GM23248 (cell line): ENCODE measurements at regions not wholly inside any gene's neighbourhood (a gene's known extent, or its start where the extent isn't known, plus 50 kb on each side); places are given as distances from the start of the nearest gene placed in this dataset.

Experiments used
- DNase-seq: peaks from one replicate; pipeline ENCODE4 v3.0.0-alpha.2; 2015
- H2AFZ ChIP-seq: fragments of 200-600 bp; sonication (generic); 2 replicates; pipeline ENCODE4 v1.6.1; 2016; ENCODE audit warnings: antibody characterized with exemption
- H3F3A ChIP-seq: fragments of 200-600 bp; sonication (generic); 2 replicates; pipeline ENCODE4 v1.6.1; 2016; ENCODE audit warnings: mild to moderate bottlenecking, antibody characterized with exemption, mixed run types; ENCODE audit not compliant: insufficient read depth
- H3K27ac ChIP-seq: fragments of 200-600 bp; sonication (generic); 2 replicates; pipeline ENCODE4 v1.5.1; 2016; ENCODE audit warnings: mild to moderate bottlenecking
- H3K27me3 ChIP-seq: fragments of 200-600 bp; sonication (generic); replicated peaks from 2 replicates; pipeline ENCODE4 v1.6.1; 2016; ENCODE audit warnings: mild to moderate bottlenecking; ENCODE audit not compliant: insufficient read depth
- H3K36me3 ChIP-seq: fragments of 200-600 bp; sonication (generic); 2 replicates; pipeline ENCODE4 v1.6.1; 2016; ENCODE audit warnings: low read depth, mild to moderate bottlenecking
- H3K4me1 ChIP-seq: fragments of 200-600 bp; sonication (generic); 2 replicates; pipeline ENCODE4 v1.6.1; 2016; ENCODE audit warnings: mild to moderate bottlenecking; ENCODE audit not compliant: insufficient read depth
- H3K4me2 ChIP-seq: fragments of 200-600 bp; sonication (generic); one replicate; pipeline ENCODE4 v1.6.1; 2016; ENCODE audit warnings: mild to moderate bottlenecking; ENCODE audit not compliant: unreplicated experiment
- H3K4me3 ChIP-seq: fragments of 200-600 bp; sonication (generic); 2 replicates; pipeline ENCODE4 v1.5.1; 2016; ENCODE audit warnings: mild to moderate bottlenecking
- H3K79me2 ChIP-seq: fragments of 200-600 bp; sonication (generic); 2 replicates; pipeline ENCODE4 v1.6.1; 2016; ENCODE audit warnings: mild to moderate bottlenecking; ENCODE audit not compliant: insufficient read depth
- H3K9ac ChIP-seq: fragments of 200-600 bp; sonication (generic); 2 replicates; pipeline ENCODE4 v1.6.1; 2016; ENCODE audit warnings: mild to moderate bottlenecking
- H3K9me2 ChIP-seq: fragments of 200-600 bp; sonication (generic); 2 replicates; pipeline ENCODE4 v1.6.1; 2016; ENCODE audit warnings: mixed run types, mild to moderate bottlenecking, moderate library complexity; ENCODE audit not compliant: insufficient read depth
- H3K9me3 ChIP-seq: fragments of 200-600 bp; sonication (generic); one replicate; pipeline ENCODE4 v1.6.1; 2017; ENCODE audit warnings: low read depth
- H4K20me1 ChIP-seq: fragments of 200-600 bp; sonication (generic); 2 replicates; pipeline ENCODE4 v1.6.0; 2016; ENCODE audit not compliant: insufficient read depth
- EZH2 ChIP-seq: fragments of 200-600 bp; sonication (generic); IDR thresholded peaks from 2 replicates; pipeline ENCODE4 v1.6.1; 2018; ENCODE audit warnings: antibody characterized with exemption, mild to moderate bottlenecking; ENCODE audit not compliant: insufficient read depth, poor library complexity, severe bottlenecking
- EZH2phosphoT487 ChIP-seq: fragments of 200-600 bp; sonication (generic); IDR thresholded peaks from 2 replicates; pipeline ENCODE4 v1.6.1; 2018; ENCODE audit warnings: antibody characterized with exemption, moderate library complexity, mild to moderate bottlenecking, low read depth; ENCODE audit not compliant: insufficient read depth
- WGBS, 2 experiments: methylation state at CpG; one replicate each; pipeline ENCODE4 v1.1.6; 2015 to 2017; ENCODE audit warnings: low lambda C conversion rate in 2 of 2, low coverage in 1 of 2; ENCODE audit errors: missing lambda C conversion rate in 2 of 2; 5-methylcytosine and 5-hydroxymethylcytosine counted together
- in situ Hi-C: fragments of 300-500 bp; cut with MboI; formaldehyde crosslinking; loops from 2 replicates; pipeline ENCODE4 v1.15.0; 2020

GRCh38 chr11:114785820-114786219 is 107.5 kb downstream of the NXPE2 start:
- TF ChIP-seq EZH2phosphoT487 = no peak
- no peak for TF ChIP-seq EZH2

GRCh38 chr11:114787126-114787525 is 108.8 kb downstream of the NXPE2 start:
- DNase-seq = no peak
- 45 to 49% methylated on average over 8 of the region's 8 CpGs for WGBS, 2 experiments
- H4K20me1 ChIP-seq = no peaks in the 10 kb centered on the region
- no peak overlapping the region for H3K27ac ChIP-seq
- no peak overlapping the region for H2AFZ ChIP-seq
- H3K79me2 ChIP-seq = no peaks in the 10 kb centered on the region
- in situ Hi-C loops = no loop called here
- no peak overlapping the region for H3K9ac ChIP-seq
- H3K4me1 ChIP-seq = no peaks in the 10 kb centered on the region
- H3K9me3 ChIP-seq = no peaks in the 10 kb centered on the region
- no peak overlapping the region for H3K4me3 ChIP-seq
- H3K9me2 ChIP-seq = no peaks in the 10 kb centered on the region
- no peaks in the 10 kb centered on the region for H3F3A ChIP-seq
- H3K27me3 ChIP-seq = no peaks in the 10 kb centered on the region
- no peaks in the 10 kb centered on the region for H3K36me3 ChIP-seq
- no peak for TF ChIP-seq EZH2phosphoT487
- no peak for TF ChIP-seq EZH2
- H3K4me2 ChIP-seq = no peak overlapping the region

More at GRCh38 chr11:114785820-114786219, 107.5 kb downstream of the NXPE2 start:
- no peaks in the 10 kb centered on the region for H3K4me1 ChIP-seq
- in situ Hi-C loops = no loop called here
- no peaks in the 10 kb centered on the region for H3K79me2 ChIP-seq
- H3K9me3 ChIP-seq = no peaks in the 10 kb centered on the region
- H3K4me3 ChIP-seq = no peak overlapping the region
- H2AFZ ChIP-seq = no peak overlapping the region
- no peak overlapping the region for H3K27ac ChIP-seq
- H3K9ac ChIP-seq = no peak overlapping the region
- DNase-seq = no peak
- no peaks in the 10 kb centered on the region for H4K20me1 ChIP-seq
- no peaks in the 10 kb centered on the region for H3K27me3 ChIP-seq
- 46 to 54% methylated on average over 4 of the region's 4 CpGs for WGBS, 2 experiments
- H3F3A ChIP-seq = no peaks in the 10 kb centered on the region
- H3K36me3 ChIP-seq = no peaks in the 10 kb centered on the region
- H3K9me2 ChIP-seq = no peaks in the 10 kb centered on the region
- H3K4me2 ChIP-seq = no peak overlapping the region

- H3F3A ChIP-seq = no peaks in the 10 kb centered on the region
- 1 to 3% methylated on average over 3 of the region's 3 CpGs for WGBS, 2 experiments
- in situ Hi-C loops = no loop called here
Observed at GRCh38 chr11:114790910-114791309, 112.6 kb downstream of the NXPE2 start.

GRCh38 chr11:114794048-114794684 is 115.8 kb downstream of the NXPE2 start:
- no peaks in the 10 kb centered on the region for H3K79me2 ChIP-seq
- no peaks in the 10 kb centered on the region for H4K20me1 ChIP-seq
- H3K27ac ChIP-seq = no peak overlapping the region
- no peaks in the 10 kb centered on the region for H3K9me2 ChIP-seq
- 12 to 18% methylated on average over 3 of the region's 3 CpGs for WGBS, 2 experiments
- H3K36me3 ChIP-seq = no peaks in the 10 kb centered on the region
- no peaks in the 10 kb centered on the region for H3K9me3 ChIP-seq
- H3F3A ChIP-seq = no peaks in the 10 kb centered on the region
- H2AFZ ChIP-seq = no peak overlapping the region
- no peaks in the 10 kb centered on the region for H3K4me1 ChIP-seq
- no peak for DNase-seq
- in situ Hi-C loops = no loop called here
- H3K4me3 ChIP-seq = no peak overlapping the region
- no peak for TF ChIP-seq EZH2phosphoT487
- no peak for TF ChIP-seq EZH2
- H3K27me3 ChIP-seq = no peaks in the 10 kb centered on the region
- H3K9ac ChIP-seq = no peak overlapping the region
- H3K4me2 ChIP-seq = no peak overlapping the region

More at GRCh38 chr11:114790910-114791309, 112.6 kb downstream of the NXPE2 start:
- Histone ChIP-seq H3K36me3 (no peaks in the 10 kb centered on the region), H4K20me1 (no peaks in the 10 kb centered on the region), H3K9me2 (no peaks in the 10 kb centered on the region), H3K27me3 (no peaks in the 10 kb centered on the region), H3K79me2 (no peaks in the 10 kb centered on the region), H3K9me3 (no peaks in the 10 kb centered on the region), H3K9ac (no peak overlapping the region), H3K4me3 (no peak overlapping the region), H3K4me1 (no peaks in the 10 kb centered on the region), H3K4me2 (no peak overlapping the region), H3K27ac (no peak overlapping the region), H2AFZ (no peak overlapping the region)
- TF ChIP-seq EZH2 (no peak), EZH2phosphoT487 (no peak)
- DNase-seq = no peak
